ENCODE measurements at regions not wholly inside any gene's neighbourhood (a gene's known extent, or its start where the extent isn't known, plus 50 kb on each side); places are given as distances from the start of the nearest gene placed in this dataset.
A peak's percentile ranks its signal among the peaks of the same experiment; 100 is the strongest.
"Not testable (repeated sequence)": the region's sequence is repeated elsewhere in the genome, so short reads cannot be mapped to it uniquely, and the experiment has no call there.

DNA sequence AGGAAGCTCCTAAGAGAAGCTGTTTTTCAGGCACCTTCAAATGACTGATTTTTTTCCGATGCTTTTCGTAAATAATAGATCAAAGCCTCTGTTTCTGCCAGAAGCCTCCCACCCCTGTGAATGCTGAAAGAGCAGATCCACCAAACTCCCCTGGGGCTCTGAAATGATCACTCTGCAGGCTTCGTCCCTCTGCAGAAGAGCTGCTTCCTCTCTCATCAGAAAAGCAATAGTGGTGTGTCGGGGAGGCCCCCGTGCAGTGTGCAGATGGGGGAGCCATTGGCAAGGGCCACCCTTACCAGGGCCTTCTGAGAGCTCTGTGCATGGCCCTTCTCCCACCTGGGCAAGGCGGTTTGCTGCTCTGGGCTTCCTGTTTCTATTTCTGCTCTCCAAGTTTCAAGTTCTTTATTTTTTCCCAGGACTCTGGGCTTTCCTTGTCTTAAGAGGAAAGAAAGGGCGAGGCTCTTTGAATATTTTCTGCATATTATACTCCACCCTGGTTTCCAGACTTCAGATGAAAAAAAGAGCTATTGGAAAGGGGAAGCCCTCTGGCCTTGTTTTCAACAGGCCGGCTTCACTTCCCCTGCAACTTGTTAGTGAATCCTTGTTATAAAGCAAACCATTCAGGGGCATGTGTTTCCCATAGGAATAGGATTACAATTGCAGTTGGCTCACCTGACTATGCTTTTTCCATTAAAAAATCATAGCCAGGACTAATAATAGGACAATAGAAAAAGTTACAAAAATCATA lies 155.2 kb downstream of the TTLL2 start:
- Histone ChIP-seq H3K4me1 (peaks cover 0 to 11% (median 4%) of the 10 kb centered on the region in 4 donors), H3K4me3 (no peak overlapping the region), H3K36me3 (no peaks in the 10 kb centered on the region), H3K27me3 (no peaks in the 10 kb centered on the region), H3K9me3 (no peaks in the 10 kb centered on the region), H3K27ac (peak overlapping the region in 1 of 4 donors; percentile 41)
- TF ChIP-seq POLR2A (IDR thresholded peaks at IDR 0.05) (no peak), EP300 (IDR thresholded peaks at IDR 0.05) (no peak)
- TF ChIP-seq, protein P1, sequence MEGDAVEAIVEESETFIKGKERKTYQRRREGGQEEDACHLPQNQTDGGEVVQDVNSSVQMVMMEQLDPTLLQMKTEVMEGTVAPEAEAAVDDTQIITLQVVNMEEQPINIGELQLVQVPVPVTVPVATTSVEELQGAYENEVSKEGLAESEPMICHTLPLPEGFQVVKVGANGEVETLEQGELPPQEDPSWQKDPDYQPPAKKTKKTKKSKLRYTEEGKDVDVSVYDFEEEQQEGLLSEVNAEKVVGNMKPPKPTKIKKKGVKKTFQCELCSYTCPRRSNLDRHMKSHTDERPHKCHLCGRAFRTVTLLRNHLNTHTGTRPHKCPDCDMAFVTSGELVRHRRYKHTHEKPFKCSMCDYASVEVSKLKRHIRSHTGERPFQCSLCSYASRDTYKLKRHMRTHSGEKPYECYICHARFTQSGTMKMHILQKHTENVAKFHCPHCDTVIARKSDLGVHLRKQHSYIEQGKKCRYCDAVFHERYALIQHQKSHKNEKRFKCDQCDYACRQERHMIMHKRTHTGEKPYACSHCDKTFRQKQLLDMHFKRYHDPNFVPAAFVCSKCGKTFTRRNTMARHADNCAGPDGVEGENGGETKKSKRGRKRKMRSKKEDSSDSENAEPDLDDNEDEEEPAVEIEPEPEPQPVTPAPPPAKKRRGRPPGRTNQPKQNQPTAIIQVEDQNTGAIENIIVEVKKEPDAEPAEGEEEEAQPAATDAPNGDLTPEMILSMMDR (IDR thresholded peaks at IDR 0.05): no peak
- DNase-seq (ENCODE audit: low spot score in 2 of 2): no peak
- 26 to 32% methylated on average over 8 of the region's 8 CpGs for WGBS, 2 donors

DNA sequence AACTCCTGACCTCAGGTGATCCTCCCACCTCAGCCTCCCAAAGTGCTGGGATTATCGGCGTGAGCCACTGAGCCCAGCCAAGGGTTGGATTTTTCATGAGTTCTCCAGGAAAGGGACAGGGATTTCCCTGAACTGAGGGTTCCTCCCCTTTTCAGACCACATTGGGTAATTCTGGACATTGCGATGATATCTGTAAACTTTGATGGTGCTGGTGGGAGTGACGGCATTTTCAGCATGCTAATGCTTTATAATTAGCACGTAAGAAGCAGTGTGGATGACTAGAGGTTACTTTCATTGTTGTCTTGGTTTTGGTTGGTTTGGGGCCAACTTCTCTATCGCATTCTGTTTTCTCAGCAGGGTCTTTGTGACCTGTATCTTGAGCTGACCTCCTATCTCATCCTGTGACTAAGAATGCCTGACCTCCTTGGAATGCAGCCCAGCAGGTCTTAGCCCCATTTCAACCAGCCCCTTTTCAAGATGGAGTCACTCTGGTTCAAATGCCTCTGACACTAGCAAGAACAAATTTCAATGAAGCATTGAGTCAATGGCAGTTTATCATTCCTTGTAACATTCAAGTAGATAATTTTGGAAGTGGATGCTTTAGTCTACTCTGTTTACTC lies 156.5 kb downstream of the TTLL2 start:
- Histone ChIP-seq H3K36me3 (no peaks in the 10 kb centered on the region), H3K27ac (no peak overlapping the region), H3K27me3 (no peaks in the 10 kb centered on the region), H3K4me3 (no peak overlapping the region), H3K4me1 (peaks cover 0 to 11% (median 4%) of the 10 kb centered on the region in 4 donors), H3K9me3 (no peaks in the 10 kb centered on the region)
- DNase-seq (ENCODE audit: low spot score in 2 of 2): no peak
- WGBS, 2 donors: 64 to 71% methylated on average over 6 of the region's 6 CpGs
- no peak for TF ChIP-seq EP300 (IDR thresholded peaks at IDR 0.05)
- TF ChIP-seq, protein P1 (IDR thresholded peaks at IDR 0.05): no peak
- no peak for TF ChIP-seq POLR2A (IDR thresholded peaks at IDR 0.05)

DNA sequence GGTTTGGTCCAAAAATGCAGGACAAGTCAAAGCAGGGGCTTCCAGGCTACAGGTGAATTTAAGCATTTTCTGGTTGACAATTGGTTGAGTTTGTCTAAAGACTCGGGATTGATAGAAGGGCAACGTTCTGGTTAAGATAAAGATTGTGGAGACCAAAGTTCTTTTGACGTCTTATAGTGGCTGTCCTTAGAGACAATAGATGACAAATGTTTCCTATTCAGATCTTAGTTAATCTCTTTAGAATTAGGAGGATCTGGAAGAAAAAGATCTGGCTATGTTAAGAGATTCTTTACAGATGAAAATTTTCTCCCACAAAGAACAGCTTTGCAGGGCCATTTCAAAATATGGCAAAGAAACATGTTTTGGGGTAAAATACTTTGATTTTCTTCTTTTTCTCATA lies 157.9 kb downstream of the TTLL2 start:
- H3K9me3 ChIP-seq; H3K36me3 ChIP-seq; DNase-seq (ENCODE audit: low spot score in 2 of 2); H3K27me3 ChIP-seq; H3K27ac ChIP-seq; H3K4me3 ChIP-seq: not testable (repeated sequence)
- WGBS, 2 donors: 77 to 86% methylated on average over 3 of the region's 3 CpGs
- H3K4me1 ChIP-seq: peaks cover 0 to 11% (median 4%) of the 10 kb centered on the region in 4 donors

DNA sequence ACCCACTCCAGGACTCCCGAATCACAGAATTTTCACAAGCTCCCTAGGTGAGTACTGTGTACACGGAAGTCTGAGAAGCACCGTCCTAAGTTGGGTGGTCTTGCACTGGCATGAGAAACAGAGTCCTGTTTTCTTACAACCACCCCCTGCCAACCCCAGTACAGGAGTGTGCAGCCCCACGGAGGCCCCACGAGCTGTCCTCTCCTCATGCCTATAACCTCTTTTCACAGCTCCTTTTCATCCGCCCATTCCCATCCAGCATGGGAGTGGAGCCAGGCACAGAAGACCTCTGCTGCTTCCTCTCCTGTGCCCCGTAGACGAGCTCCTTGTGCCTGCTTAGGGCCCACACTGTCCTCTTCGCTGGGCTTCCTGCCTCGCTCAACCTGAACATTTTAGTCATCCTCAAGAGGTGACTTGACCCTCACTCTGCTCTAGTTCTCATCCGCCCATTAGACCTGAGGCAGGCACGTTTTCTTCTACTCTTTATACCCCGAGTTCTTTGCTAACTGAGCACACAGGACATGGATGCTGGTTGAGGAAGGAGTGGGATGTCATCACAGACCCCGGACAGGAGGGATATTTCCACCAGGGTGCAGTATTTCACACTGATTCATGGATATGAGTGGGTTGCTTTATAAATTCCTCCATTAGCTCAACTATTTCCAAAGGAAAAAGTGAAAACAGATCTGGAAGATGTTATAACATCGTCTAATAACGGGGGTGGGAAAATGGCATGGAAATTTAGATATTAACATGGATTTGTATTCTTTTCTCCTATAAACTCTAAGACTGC lies 160.5 kb downstream of the TTLL2 start:
- Histone ChIP-seq H3K9me3 (no peaks in the 10 kb centered on the region), H3K27ac (no peak overlapping the region), H3K27me3 (no peaks in the 10 kb centered on the region), H3K4me3 (no peak overlapping the region), H3K36me3 (no peaks in the 10 kb centered on the region), H3K4me1 (no peaks in the 10 kb centered on the region)
- 77 to 79% methylated on average over 16 of the region's 16 CpGs for WGBS, 2 donors
- no peak for TF ChIP-seq POLR2A (IDR thresholded peaks at IDR 0.05)
- TF ChIP-seq, protein P1 (IDR thresholded peaks at IDR 0.05): peak in 4 of 5 experiments; percentile 16 to 70 (median 33)
- peak in 1 of 2 donors; percentile 77 for DNase-seq (ENCODE audit: low spot score in 2 of 2)

DNA sequence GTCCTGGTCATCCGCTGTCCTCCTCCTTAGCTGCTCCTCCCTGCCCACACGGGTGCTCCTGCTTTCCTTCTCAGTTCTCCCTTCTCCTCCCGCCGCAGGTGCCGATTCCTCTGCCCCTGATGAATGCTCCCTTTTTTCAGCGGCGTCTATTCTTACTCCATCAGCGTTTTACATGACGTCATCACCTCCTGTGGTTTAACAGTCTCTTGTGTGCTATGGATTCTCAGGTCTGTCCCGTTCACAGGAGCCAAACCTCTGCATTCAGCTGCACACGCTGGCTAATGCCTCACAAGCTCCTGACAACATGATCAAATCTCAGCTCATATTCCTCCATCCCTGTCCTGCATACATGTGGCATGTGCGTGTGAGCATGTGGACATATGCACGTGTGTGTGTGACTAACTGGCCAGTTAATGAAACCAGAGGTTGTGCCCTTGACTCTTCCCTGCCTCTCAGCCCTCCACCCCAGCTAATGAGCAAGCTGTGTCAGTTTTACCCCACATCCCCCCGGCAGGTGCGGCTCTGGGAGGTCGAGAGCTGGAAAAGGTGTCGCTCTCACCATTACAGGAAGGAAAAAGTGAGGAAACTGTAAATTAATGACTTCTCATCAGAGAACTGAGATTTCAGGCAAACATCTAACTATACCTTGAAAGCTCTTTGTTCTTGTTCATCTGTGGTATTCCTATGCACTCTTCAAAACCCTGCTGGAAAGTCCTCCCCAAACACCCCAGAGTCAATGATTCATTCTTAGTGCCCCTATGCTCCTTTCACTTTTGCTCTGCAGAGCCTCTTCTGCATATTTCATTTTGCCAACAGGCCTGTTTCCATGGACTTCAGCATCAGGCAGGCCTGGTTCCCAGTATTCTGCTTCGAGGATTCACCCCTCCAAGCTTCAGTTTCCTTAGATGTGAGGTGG lies 163.1 kb downstream of the TTLL2 start:
- no peak overlapping the region for H3K27ac ChIP-seq
- no peaks in the 10 kb centered on the region for H3K36me3 ChIP-seq
- no peak for DNase-seq (ENCODE audit: low spot score in 2 of 2)
- H3K9me3 ChIP-seq: no peaks in the 10 kb centered on the region
- peaks cover 0 to 8% (median 0%) of the 10 kb centered on the region in 4 donors for H3K4me1 ChIP-seq
- no peak overlapping the region for H3K4me3 ChIP-seq
- no peaks in the 10 kb centered on the region for H3K27me3 ChIP-seq
- TF ChIP-seq EP300 (IDR thresholded peaks at IDR 0.05) (no peak), POLR2A (IDR thresholded peaks at IDR 0.05) (no peak)
- TF ChIP-seq, protein P1 (IDR thresholded peaks at IDR 0.05): no peak
- WGBS, 2 donors: 72 to 77% methylated on average over 18 of the region's 18 CpGs

Data from tibial nerve (tissue), 4 donors.